Spleen (tissue), 7 donors: ENCODE measurements at regions not wholly inside any gene's neighbourhood (a gene's known extent, or its start where the extent isn't known, plus 50 kb on each side); places are given as distances from the start of the nearest gene placed in this dataset.

Experiments
- CTCF ChIP-seq, 11 experiments: fragments of 200-600 bp in 7 of 11; fragments of 450-650 bp in 4 of 11; sonication (generic) in 4 of 11; IDR thresholded peaks in 8 of 11; conservative IDR thresholded peaks in 3 of 11; 1 replicate in 7 of 11; 2 replicates in 4 of 11; pipeline versions ENCODE4 v1.4.0 to v1.8.0; 2016 to 2021; ENCODE audit warnings: antibody characterized with exemption in 11 of 11, inconsistent platforms in 4 of 11, mild to moderate bottlenecking in 1 of 11
- POLR2AphosphoS5 ChIP-seq, 3 donors: sonication (generic); formaldehyde crosslinking; IDR thresholded peaks; one replicate each; pipeline ENCODE4 v1.5.1; 2017; ENCODE audit warnings: antibody characterized with exemption in 3 of 3
- donor health status: DM: no; HTN: no; CAD: no; lungs with moderate emphysema.
- donor health status: DM: no; HTN: no; CAD: no.
- donor health status: DM: no; HTN: no; CAD: no.

- TF ChIP-seq POLR2AphosphoS5 (IDR thresholded peaks at IDR 0.05) (no peak), CTCF (IDR thresholded peaks at IDR 0.05 in 8 of 11, conservative IDR thresholded peaks at IDR 0.05 in 3 of 11) (no peak)
Measured at GRCh38 chr7:68688416-68689086, 909.7 kb upstream of the AUTS2 start.
